PFSK-1 (cell line): ENCODE measurements at regions not wholly inside any gene's neighbourhood (a gene's known extent, or its start where the extent isn't known, plus 50 kb on each side); places are given as distances from the start of the nearest gene placed in this dataset.

Experiments
- FOXP2 ChIP-seq: optimal IDR thresholded peaks from 2 replicates; pipeline ENCODE3; 2011; ENCODE audit warnings: borderline replicate concordance, control low read depth, inconsistent platforms; ENCODE audit not compliant: insufficient read depth; ENCODE audit errors: extremely low read length, extremely low read depth
- POLR2AphosphoS5 ChIP-seq: IDR thresholded peaks from 2 replicates; pipeline ENCODE4 v1.6.1; 2012; ENCODE audit warnings: low read depth, mild to moderate bottlenecking, control low read depth, low read length, moderate library complexity
- REST ChIP-seq, 2 experiments: IDR thresholded peaks; 2 replicates each; pipeline versions ENCODE4 v1.6.1 to v1.8.0; 2011 to 2012; ENCODE audit warnings: low read depth in 2 of 2, low read length in 2 of 2, control low read depth in 1 of 2, inconsistent platforms in 1 of 2, mild to moderate bottlenecking in 1 of 2, moderate library complexity in 1 of 2; ENCODE audit not compliant: insufficient read depth in 1 of 2
- SIN3A ChIP-seq: IDR thresholded peaks from 2 replicates; pipeline ENCODE4 v1.6.1; 2012; ENCODE audit warnings: mild to moderate bottlenecking, low read length, moderate library complexity, borderline replicate concordance; ENCODE audit not compliant: insufficient read depth
- TAF1 ChIP-seq: IDR thresholded peaks from 2 replicates; pipeline ENCODE4 v1.6.1; 2012; ENCODE audit warnings: low read length, control low read depth, borderline replicate concordance; ENCODE audit not compliant: insufficient read depth

GRCh38 chr9:16121601-16122286 is 568.9 kb downstream of the CCDC171 start:
- TF ChIP-seq TAF1 (no peak), POLR2AphosphoS5 (no peak), SIN3A (no peak)

- no peak for TF ChIP-seq FOXP2
- no peak for TF ChIP-seq REST (IDR thresholded peaks at IDR 0.05; ENCODE audit: insufficient read depth in 1 of 2, low read depth in 2 of 2, low read length in 2 of 2)
- no peak for TF ChIP-seq SIN3A
- TF ChIP-seq POLR2AphosphoS5 = no peak
- TF ChIP-seq TAF1 = no peak
These were observed 572.8 kb downstream of the CCDC171 start for GRCh38 chr9:16125629-16126028.

GRCh38 chr9:16126042-16126441 is 573.2 kb downstream of the CCDC171 start:
- TF ChIP-seq FOXP2 = no peak
- TF ChIP-seq POLR2AphosphoS5 = no peak
- TF ChIP-seq SIN3A = no peak
- TF ChIP-seq TAF1 = no peak
- no peak for TF ChIP-seq REST (IDR thresholded peaks at IDR 0.05; ENCODE audit: insufficient read depth in 1 of 2, low read depth in 2 of 2, low read length in 2 of 2)

GRCh38 chr9:16128003-16128402 is 575.2 kb downstream of the CCDC171 start:
- TF ChIP-seq POLR2AphosphoS5 (no peak), TAF1 (no peak), SIN3A (no peak), FOXP2 (no peak), REST (IDR thresholded peaks at IDR 0.05; ENCODE audit: insufficient read depth in 1 of 2, low read depth in 2 of 2, low read length in 2 of 2) (no peak)

- TF ChIP-seq POLR2AphosphoS5 = no peak
These were observed 578.4 kb downstream of the CCDC171 start for GRCh38 chr9:16131264-16131663.

- TF ChIP-seq REST (IDR thresholded peaks at IDR 0.05; ENCODE audit: insufficient read depth in 1 of 2, low read depth in 2 of 2, low read length in 2 of 2) (no peak), TAF1 (no peak), POLR2AphosphoS5 (no peak), FOXP2 (no peak), SIN3A (no peak)
These were observed 579.7 kb downstream of the CCDC171 start for GRCh38 chr9:16132513-16132912.
